H9 (cell line): ENCODE measurements at regions not wholly inside any gene's neighbourhood (a gene's known extent, or its start where the extent isn't known, plus 50 kb on each side); places are given as distances from the start of the nearest gene placed in this dataset.

ENCODE experiments used
- DNase-seq: peaks from one replicate; pipeline ENCODE4 v3.0.0-alpha.2; 2017
- H2AFZ ChIP-seq: one replicate; pipeline ENCODE4 v1.6.1; 2013; ENCODE audit warnings: mild to moderate bottlenecking, low read length, control low read depth, moderate library complexity
- H2AK5ac ChIP-seq: 2 replicates; pipeline ENCODE4 v1.6.1; 2013; ENCODE audit warnings: low read length, control low read depth, mixed read lengths; ENCODE audit not compliant: insufficient read length
- H2BK120ac ChIP-seq: one replicate; pipeline ENCODE4 v1.6.1; 2013; ENCODE audit warnings: low read depth, mild to moderate bottlenecking, low read length, control low read depth, inconsistent platforms; ENCODE audit not compliant: poor library complexity, severe bottlenecking
- H2BK12ac ChIP-seq: 2 replicates; pipeline ENCODE4 v1.6.1; 2013; ENCODE audit warnings: low read length, control low read depth, mixed read lengths, low read depth; ENCODE audit not compliant: insufficient read length
- H2BK15ac ChIP-seq: 2 replicates; pipeline ENCODE4 v1.6.1; 2013; ENCODE audit warnings: low read depth, low read length, control low read depth
- H2BK20ac ChIP-seq: one replicate; pipeline ENCODE4 v1.6.1; 2013; ENCODE audit warnings: low read depth, mild to moderate bottlenecking, low read length, control low read depth, inconsistent platforms; ENCODE audit not compliant: poor library complexity, severe bottlenecking
- H2BK5ac ChIP-seq: 2 replicates; pipeline ENCODE4 v1.6.1; 2013; ENCODE audit warnings: low read length, control low read depth, mixed read lengths; ENCODE audit not compliant: insufficient read length
- H3K14ac ChIP-seq: 2 replicates; pipeline ENCODE4 v1.6.1; 2013; ENCODE audit warnings: low read length, control low read depth; ENCODE audit not compliant: insufficient read depth
- H3K18ac ChIP-seq: 2 replicates; pipeline ENCODE4 v1.6.1; 2013; ENCODE audit warnings: low read depth, mild to moderate bottlenecking, mixed read lengths, low read length, control low read depth; ENCODE audit not compliant: insufficient read length
- H3K23ac ChIP-seq: 2 replicates; pipeline ENCODE4 v1.6.1; 2013; ENCODE audit warnings: low read length, control low read depth, mixed read lengths, low read depth; ENCODE audit not compliant: insufficient read length
- H3K23me2 ChIP-seq: 2 replicates; pipeline ENCODE4 v1.6.1; 2013; ENCODE audit warnings: low read depth, mild to moderate bottlenecking, mixed read lengths, low read length, control low read depth; ENCODE audit not compliant: insufficient read length, poor library complexity, severe bottlenecking
- H3K27ac ChIP-seq: 2 replicates; pipeline ENCODE4 v1.5.1; 2013; ENCODE audit warnings: low read length, control low read depth, mixed read lengths, low read depth; ENCODE audit not compliant: insufficient read length
- H3K27me3 ChIP-seq: 2 replicates; pipeline ENCODE4 v1.6.1; 2013; ENCODE audit warnings: low read length, control low read depth, inconsistent platforms; ENCODE audit not compliant: insufficient read depth
- H3K4ac ChIP-seq: 2 replicates; pipeline ENCODE4 v1.6.1; 2013; ENCODE audit warnings: low read depth, mild to moderate bottlenecking, control low read depth, inconsistent platforms, low read length, moderate library complexity
- H3K4me1 ChIP-seq: 2 replicates; pipeline ENCODE4 v1.6.1; 2013; ENCODE audit warnings: low read length, control low read depth, inconsistent platforms; ENCODE audit not compliant: insufficient read depth
- H3K4me2 ChIP-seq: 2 replicates; pipeline ENCODE4 v1.6.1; 2013; ENCODE audit warnings: low read length, control low read depth, mixed read lengths; ENCODE audit not compliant: insufficient read length, insufficient read depth
- H3K56ac ChIP-seq: 2 replicates; pipeline ENCODE4 v1.6.1; 2013; ENCODE audit warnings: low read depth, mild to moderate bottlenecking, mixed read lengths, low read length, control low read depth; ENCODE audit not compliant: insufficient read length
- H3K79me1 ChIP-seq: 2 replicates; pipeline ENCODE4 v1.6.1; 2013; ENCODE audit warnings: low read depth, mild to moderate bottlenecking, moderate library complexity, low read length, control low read depth, inconsistent platforms; ENCODE audit not compliant: insufficient read depth, poor library complexity, severe bottlenecking
- H3K79me2 ChIP-seq: 2 replicates; pipeline ENCODE4 v1.6.1; 2013; ENCODE audit warnings: low read length, control low read depth, inconsistent platforms; ENCODE audit not compliant: insufficient read depth
- H3K9ac ChIP-seq: 2 replicates; pipeline ENCODE4 v1.6.1; 2013; ENCODE audit warnings: low read length, control low read depth, mixed read lengths; ENCODE audit not compliant: insufficient read length; ENCODE audit errors: extremely low read depth
- H3K9me3 ChIP-seq: one replicate; pipeline ENCODE4 v1.6.1; 2013; ENCODE audit warnings: low read depth, low read length, inconsistent platforms; ENCODE audit not compliant: control insufficient read depth
- H3T11ph ChIP-seq: one replicate; pipeline ENCODE4 v1.6.1; 2013; ENCODE audit warnings: mild to moderate bottlenecking, low read length, control low read depth, inconsistent platforms
- H4K20me1 ChIP-seq: one replicate; pipeline ENCODE4 v1.6.1; 2013; ENCODE audit not compliant: control insufficient read depth, insufficient read length, insufficient read depth
- H4K5ac ChIP-seq: 2 replicates; pipeline ENCODE4 v1.6.1; 2013; ENCODE audit warnings: low read depth, mild to moderate bottlenecking, mixed read lengths, low read length, control low read depth; ENCODE audit not compliant: insufficient read length
- H4K8ac ChIP-seq: replicated peaks from 2 replicates; pipeline ENCODE4 v1.6.1; 2013; ENCODE audit warnings: low read length, control low read depth, mixed read lengths, low read depth; ENCODE audit not compliant: insufficient read length
- H4K91ac ChIP-seq: 2 replicates; pipeline ENCODE4 v1.6.1; 2013; ENCODE audit warnings: low read depth, mild to moderate bottlenecking, moderate library complexity, mixed read lengths, low read length, control low read depth; ENCODE audit not compliant: insufficient read length
- H3K27ac Mint-ChIP-seq, 3 experiments: 2 replicates in 2 of 3; 3 replicates in 1 of 3; pipeline ENCODE4 v1.8.0; 2020 to 2021; ENCODE audit warnings: mixed read lengths in 3 of 3, mild to moderate bottlenecking in 1 of 3, moderate library complexity in 1 of 3
- H3K27me3 Mint-ChIP-seq: 2 replicates; pipeline ENCODE4 v1.8.0; 2021; ENCODE audit warnings: low read depth, mild to moderate bottlenecking, moderate library complexity, mixed read lengths
- H3K36me3 Mint-ChIP-seq, 3 experiments: 2 replicates in 2 of 3; 3 replicates in 1 of 3; pipeline ENCODE4 v1.8.0; 2020 to 2021; ENCODE audit warnings: low read depth in 3 of 3, mixed read lengths in 3 of 3; ENCODE audit not compliant: insufficient read depth in 1 of 3
- H3K4me1 Mint-ChIP-seq, 2 experiments: 2 replicates each; pipeline ENCODE4 v1.8.0; 2020; ENCODE audit warnings: mixed read lengths in 2 of 2
- H3K4me3 Mint-ChIP-seq, 2 experiments: 2 replicates in 1 of 2; 3 replicates in 1 of 2; pipeline ENCODE4 v1.8.0; 2020 to 2021; ENCODE audit warnings: mild to moderate bottlenecking in 2 of 2, mixed read lengths in 2 of 2, moderate library complexity in 1 of 2
- H3K9me3 Mint-ChIP-seq, 2 experiments: 2 replicates in 1 of 2; 3 replicates in 1 of 2; pipeline ENCODE4 v1.8.0; 2020; ENCODE audit warnings: mild to moderate bottlenecking in 2 of 2, mixed read lengths in 2 of 2, moderate library complexity in 1 of 2
- CTCF ChIP-seq: fragments of 200-600 bp; sonication (generic); conservative IDR thresholded peaks from 3 replicates; pipeline ENCODE4 v1.8.0; 2021; ENCODE audit warnings: antibody characterized with exemption, mild to moderate bottlenecking
- WGBS: extraction: QIAGEN DNeasy Blood & Tissue Kit; methylation state at CpG from one replicate; pipeline ENCODE4 v1.1.7; 2013; ENCODE audit warnings: missing lambda C conversion rate, low lambda C conversion rate, mixed read lengths; ENCODE audit not compliant: insufficient read length; ENCODE audit errors: extremely low coverage; 5-methylcytosine and 5-hydroxymethylcytosine counted together

DNA sequence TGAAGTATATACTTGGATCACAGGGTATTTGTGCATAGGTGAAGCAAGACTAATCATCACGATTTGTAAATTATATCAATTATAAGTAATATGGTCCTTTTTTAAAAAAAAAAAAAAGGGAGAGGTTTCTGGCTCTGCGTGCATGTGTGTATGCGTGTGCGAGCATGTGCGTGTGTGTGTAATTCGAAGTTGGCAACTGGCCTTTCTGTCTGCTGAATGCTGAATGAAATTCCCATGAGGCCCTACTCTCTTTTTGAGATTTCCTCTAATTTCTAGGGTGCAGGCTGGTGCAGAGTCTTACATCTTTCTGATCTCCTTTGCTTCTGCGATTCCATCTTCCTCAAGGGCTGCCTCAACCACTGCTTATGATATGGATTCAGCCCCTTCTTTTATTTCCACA lies 212.2 kb downstream of the URB2 start:
- Histone ChIP-seq H3K4ac (no peak overlapping the region), H3K23ac (no peak overlapping the region), H3K9ac (no peak overlapping the region), H3K56ac (no peak overlapping the region), H4K8ac (no peak overlapping the region), H3K79me1 (no peaks in the 10 kb centered on the region), H2AFZ (no peak overlapping the region), H3K79me2 (no peaks in the 10 kb centered on the region), H3K9me3 (no peaks in the 10 kb centered on the region), H2BK120ac (no peak overlapping the region), H2AK5ac (no peak overlapping the region), H3T11ph (no peak overlapping the region), H3K4me2 (no peak overlapping the region), H3K4me1 (no peaks in the 10 kb centered on the region), H3K27me3 (no peaks in the 10 kb centered on the region), H3K27ac (no peak overlapping the region), H2BK5ac (no peak overlapping the region), H3K18ac (no peak overlapping the region), H2BK12ac (no peak overlapping the region), H4K5ac (no peak overlapping the region), H2BK15ac (no peak overlapping the region), H2BK20ac (no peak overlapping the region), H3K14ac (no peak overlapping the region), H4K91ac (no peak overlapping the region), H4K20me1 (no peaks in the 10 kb centered on the region), H3K23me2 (no peaks in the 10 kb centered on the region)
- Mint-ChIP-seq H3K27ac (no peak overlapping the region), H3K4me3 (no peak overlapping the region), H3K4me1 (peaks cover 6 to 9% of the 10 kb centered on the region in 2 experiments; a peak in 3 of 4 replicates), H3K27me3 (no peaks in the 10 kb centered on the region; the same call in 1 of the 2 replicates), H3K36me3 (no peaks in the 10 kb centered on the region), H3K9me3 (no peaks in the 10 kb centered on the region)
- no peak for DNase-seq
- WGBS: no CpG with 5 or more reads among the region's 7 CpGs
- no peak for TF ChIP-seq CTCF
